ENCODE measurements at regions not wholly inside any gene's neighbourhood (a gene's known extent, or its start where the extent isn't known, plus 50 kb on each side); places are given as distances from the start of the nearest gene placed in this dataset.

DNA sequence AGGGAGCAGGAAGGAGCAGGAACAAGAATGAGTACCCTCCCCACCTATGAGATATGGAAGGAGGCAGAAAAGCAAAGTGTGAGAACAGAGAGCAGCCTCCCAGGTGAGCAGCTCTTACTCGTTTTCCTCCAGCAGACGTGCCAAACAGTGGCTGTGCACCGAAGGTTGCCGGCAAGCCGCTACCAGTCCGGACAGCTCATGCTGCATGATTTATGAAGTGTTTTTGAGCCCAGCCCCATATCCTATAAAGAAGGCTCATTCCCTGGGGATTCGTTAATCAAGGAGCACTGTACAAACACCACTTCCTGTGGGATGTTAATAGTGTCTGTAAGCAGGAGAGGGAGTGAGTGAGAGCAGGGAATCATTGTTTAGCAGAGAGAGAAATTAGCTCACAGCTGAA is 118.3 kb upstream of the FOXB1 start:
- no peak overlapping the region for H3K4me3 Mint-ChIP-seq
- no peaks in the 10 kb centered on the region for H3K9me3 ChIP-seq (ENCODE audit: control insufficient read depth, low read length, poor library complexity, severe bottlenecking)
- peaks cover 29% of the 10 kb centered on the region for H3K27me3 Mint-ChIP-seq
- DNase-seq (no peak), ATAC-seq (no peak)
- H3K36me3 Mint-ChIP-seq (ENCODE audit: low read depth) = no peaks in the 10 kb centered on the region
- H3K4me1 Mint-ChIP-seq = peaks cover 5% of the 10 kb centered on the region
- no peak overlapping the region for H3K27ac Mint-ChIP-seq

GRCh38 chr15:59879506-59880265 is 124.4 kb upstream of the FOXB1 start:
- Mint-ChIP-seq H3K27me3 (peaks cover 42% of the 10 kb centered on the region), H3K4me3 (no peak overlapping the region), H3K36me3 (ENCODE audit: low read depth) (peaks cover 2% of the 10 kb centered on the region), H3K4me1 (peaks cover 2% of the 10 kb centered on the region), H3K27ac (no peak overlapping the region)
- ATAC-seq = no peak
- no peaks in the 10 kb centered on the region for H3K9me3 ChIP-seq (ENCODE audit: control insufficient read depth, low read length, poor library complexity, severe bottlenecking)
- no peak for DNase-seq

DNA sequence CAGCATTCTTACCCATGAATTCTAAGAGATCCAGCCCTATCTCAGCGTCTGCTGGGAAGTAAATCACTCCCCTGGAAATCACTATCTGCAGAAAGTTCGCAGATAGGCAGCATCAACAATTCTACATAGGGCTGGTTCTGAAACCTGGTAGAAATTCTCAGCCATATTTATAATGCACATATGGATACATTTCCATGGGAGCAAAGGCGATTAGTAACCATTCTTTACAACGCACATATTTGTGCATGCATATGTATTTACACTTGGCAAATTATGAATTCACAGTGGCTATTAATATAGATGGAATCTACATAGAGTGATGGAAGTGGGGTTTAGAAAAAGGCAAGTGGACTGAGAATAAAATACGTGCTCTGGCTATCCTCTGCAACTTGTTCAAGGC is 128.0 kb upstream of the FOXB1 start:
- peaks cover 7% of the 10 kb centered on the region for H3K36me3 Mint-ChIP-seq (ENCODE audit: low read depth)
- DNase-seq (no peak), ATAC-seq (no peak)
- peaks cover 3% of the 10 kb centered on the region for H3K4me1 Mint-ChIP-seq
- no peak overlapping the region for H3K4me3 Mint-ChIP-seq
- H3K27me3 Mint-ChIP-seq = peaks cover 40% of the 10 kb centered on the region
- H3K9me3 ChIP-seq (ENCODE audit: control insufficient read depth, low read length, poor library complexity, severe bottlenecking) = no peaks in the 10 kb centered on the region
- no peak overlapping the region for H3K27ac Mint-ChIP-seq

DNA sequence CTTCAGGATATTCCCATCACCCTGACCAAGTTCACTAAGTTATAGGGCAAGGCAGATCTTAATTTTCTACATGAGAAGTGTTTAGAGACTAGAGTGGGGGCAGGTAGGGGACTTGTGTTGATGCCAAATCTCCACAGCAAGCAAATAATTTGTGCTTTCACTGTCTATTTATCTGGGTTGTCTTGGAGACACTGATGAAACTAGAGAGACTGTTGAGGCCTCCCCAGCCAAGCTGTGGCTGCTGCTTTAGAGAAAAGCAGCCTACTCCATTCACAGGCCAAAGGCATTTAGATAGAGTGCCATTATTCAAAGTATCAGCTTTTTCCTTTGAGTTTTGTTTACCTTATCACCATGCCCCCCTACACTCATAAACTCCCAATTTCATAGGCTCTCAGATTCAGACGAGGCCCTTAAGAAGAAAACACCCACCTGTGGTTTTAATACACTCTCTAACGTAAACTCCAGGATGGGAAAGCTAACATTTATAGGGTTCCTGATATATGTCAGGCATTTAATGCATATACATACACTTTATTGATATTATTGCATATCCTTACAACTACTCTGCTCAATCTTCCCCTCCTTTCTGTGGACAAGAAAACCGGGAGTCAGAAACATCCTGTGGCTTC is 130.4 kb upstream of the FOXB1 start:
- H3K27me3 Mint-ChIP-seq = peaks cover 29% of the 10 kb centered on the region
- no peak overlapping the region for H3K27ac Mint-ChIP-seq
- H3K9me3 ChIP-seq (ENCODE audit: control insufficient read depth, low read length, poor library complexity, severe bottlenecking) = no peaks in the 10 kb centered on the region
- H3K4me3 Mint-ChIP-seq = no peak overlapping the region
- peaks cover 7% of the 10 kb centered on the region for H3K36me3 Mint-ChIP-seq (ENCODE audit: low read depth)
- H3K4me1 Mint-ChIP-seq = peaks cover 3% of the 10 kb centered on the region
- no peak for ATAC-seq
- DNase-seq = no peak

DNA sequence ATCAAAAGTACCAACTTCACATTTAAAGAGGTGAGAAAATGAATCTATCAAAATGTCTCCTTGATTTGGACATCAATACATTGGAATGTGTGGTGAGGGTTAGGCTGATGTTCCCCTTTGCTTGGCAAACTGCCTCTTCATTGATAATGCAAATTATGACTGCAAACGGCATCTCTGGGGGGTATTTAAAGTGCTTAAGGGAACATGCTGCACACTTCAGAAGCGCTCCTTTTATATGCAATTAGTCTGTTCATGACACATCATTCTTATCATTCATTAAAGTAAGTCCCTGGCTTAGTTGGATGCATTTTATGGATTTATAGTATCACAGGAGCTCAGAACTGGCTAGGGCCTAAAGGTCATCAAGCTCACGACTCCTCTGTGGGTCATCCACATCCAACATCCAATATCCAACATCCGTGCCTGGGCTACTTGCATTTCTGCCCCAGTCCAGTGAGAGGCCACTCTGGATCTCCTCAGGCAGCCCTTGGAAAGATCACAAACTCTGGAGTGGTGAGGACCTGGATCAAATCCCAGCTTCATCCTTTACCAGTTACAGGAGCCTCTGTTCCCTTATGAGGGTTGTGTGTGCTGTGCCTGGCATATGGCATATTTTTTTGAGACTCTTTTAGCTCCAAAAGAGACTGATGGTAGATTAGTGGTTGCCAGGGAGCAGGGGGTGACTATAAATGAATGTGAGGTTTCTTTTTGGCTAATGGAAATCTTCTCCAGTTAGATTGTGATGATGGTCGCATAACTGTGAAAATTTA is 136.8 kb upstream of the FOXB1 start:
- DNase-seq (no peak), ATAC-seq (no peak)
- no peaks in the 10 kb centered on the region for H3K36me3 Mint-ChIP-seq (ENCODE audit: low read depth)
- H3K9me3 ChIP-seq (ENCODE audit: control insufficient read depth, low read length, poor library complexity, severe bottlenecking) = no peaks in the 10 kb centered on the region
- peaks cover 2% of the 10 kb centered on the region for H3K4me1 Mint-ChIP-seq
- peaks cover 26% of the 10 kb centered on the region for H3K27me3 Mint-ChIP-seq
- no peak overlapping the region for H3K4me3 Mint-ChIP-seq
- H3K27ac Mint-ChIP-seq = no peak overlapping the region

DNA sequence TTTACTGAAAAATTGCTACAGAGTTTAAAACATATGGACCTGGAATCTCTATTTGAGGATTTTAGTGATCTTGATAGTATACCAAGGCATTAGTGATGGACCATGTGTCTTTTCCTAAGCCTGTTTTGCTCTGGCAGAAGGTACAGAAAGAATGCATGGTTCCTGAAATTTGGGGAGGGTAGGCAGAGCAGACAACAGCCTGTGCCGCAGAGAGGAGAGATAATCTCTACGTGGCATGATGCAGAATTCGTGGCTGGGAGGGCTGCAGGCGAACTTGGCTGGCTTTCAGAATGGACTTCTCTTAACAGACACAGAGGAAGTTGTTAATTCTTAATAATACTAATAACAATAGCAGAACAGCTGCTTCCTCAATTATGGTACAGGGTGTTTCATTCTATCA is 137.5 kb upstream of the FOXB1 start:
- peaks cover 2% of the 10 kb centered on the region for H3K4me1 Mint-ChIP-seq
- H3K27ac Mint-ChIP-seq = no peak overlapping the region
- no peak overlapping the region for H3K4me3 Mint-ChIP-seq
- H3K27me3 Mint-ChIP-seq = peaks cover 32% of the 10 kb centered on the region
- ATAC-seq (no peak), DNase-seq (no peak)
- H3K36me3 Mint-ChIP-seq (ENCODE audit: low read depth) = no peaks in the 10 kb centered on the region
- H3K9me3 ChIP-seq (ENCODE audit: control insufficient read depth, low read length, poor library complexity, severe bottlenecking) = no peaks in the 10 kb centered on the region

GRCh38 chr15:59862191-59863155 is 141.6 kb upstream of the FOXB1 start:
- H3K9me3 ChIP-seq (ENCODE audit: control insufficient read depth, low read length, poor library complexity, severe bottlenecking) = no peaks in the 10 kb centered on the region
- ATAC-seq = no peak
- Mint-ChIP-seq H3K4me1 (no peaks in the 10 kb centered on the region), H3K27ac (no peak overlapping the region), H3K27me3 (peaks cover 36% of the 10 kb centered on the region), H3K36me3 (ENCODE audit: low read depth) (no peaks in the 10 kb centered on the region), H3K4me3 (no peak overlapping the region)
- DNase-seq = no peak

DNA sequence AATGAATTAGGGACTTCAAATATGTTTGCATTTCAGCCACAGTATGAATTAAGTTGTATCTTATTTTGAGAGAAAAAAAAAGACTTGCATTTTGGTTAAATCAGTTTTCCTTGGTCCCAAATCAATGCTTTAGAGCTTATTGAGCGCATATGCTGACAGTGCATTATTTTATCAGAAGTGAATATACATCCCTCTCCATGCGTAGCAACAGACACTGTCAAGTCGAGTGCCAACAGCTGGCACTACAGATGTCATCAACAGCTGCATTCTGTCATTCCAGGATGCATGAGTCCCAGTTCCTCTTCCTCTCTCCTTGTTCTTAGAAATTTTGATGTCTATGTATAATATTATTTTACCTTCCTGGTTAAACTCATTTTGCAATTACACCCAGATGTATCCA is 156.1 kb upstream of the FOXB1 start:
- ATAC-seq (no peak), DNase-seq (no peak)
- peaks cover 3% of the 10 kb centered on the region for H3K36me3 Mint-ChIP-seq (ENCODE audit: low read depth)
- H3K9me3 ChIP-seq (ENCODE audit: control insufficient read depth, low read length, poor library complexity, severe bottlenecking) = no peaks in the 10 kb centered on the region
- no peak overlapping the region for H3K4me3 Mint-ChIP-seq
- peaks cover 27% of the 10 kb centered on the region for H3K27me3 Mint-ChIP-seq
- H3K27ac Mint-ChIP-seq = no peak overlapping the region
- H3K4me1 Mint-ChIP-seq = peaks cover 4% of the 10 kb centered on the region

- Mint-ChIP-seq H3K27me3 (peaks cover 20% of the 10 kb centered on the region), H3K36me3 (ENCODE audit: low read depth) (peaks cover 4% of the 10 kb centered on the region), H3K27ac (no peak overlapping the region), H3K4me3 (no peak overlapping the region), H3K4me1 (peaks cover 4% of the 10 kb centered on the region)
- DNase-seq (no peak), ATAC-seq (no peak)
- no peaks in the 10 kb centered on the region for H3K9me3 ChIP-seq (ENCODE audit: control insufficient read depth, low read length, poor library complexity, severe bottlenecking)
These were observed 156.9 kb upstream of the BNIP2 start for GRCh38 chr15:59845942-59846499.

DNA sequence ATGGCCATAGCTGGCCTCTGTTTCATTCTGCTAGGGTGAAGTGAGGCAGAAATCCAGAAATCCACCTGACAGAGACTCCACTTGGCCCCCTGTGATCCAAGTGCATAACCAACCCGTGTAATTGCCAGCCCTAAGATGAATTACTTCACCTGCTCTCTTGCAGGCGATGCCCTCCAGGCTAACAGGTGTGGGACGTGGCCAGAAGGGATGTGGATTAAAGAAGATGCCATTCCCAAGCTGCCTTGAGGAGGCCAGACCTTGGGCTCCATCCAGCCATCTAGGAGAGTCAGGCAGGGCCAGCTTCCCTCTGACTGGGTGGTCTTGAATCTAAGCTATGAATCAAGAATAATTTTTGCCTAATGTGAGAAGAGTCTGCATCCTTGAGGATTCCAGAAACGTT is 154.5 kb upstream of the BNIP2 start:
- no peak for DNase-seq
- H3K4me1 Mint-ChIP-seq = peaks cover 9% of the 10 kb centered on the region
- H3K9me3 ChIP-seq (ENCODE audit: control insufficient read depth, low read length, poor library complexity, severe bottlenecking) = no peaks in the 10 kb centered on the region
- H3K27ac Mint-ChIP-seq = no peak overlapping the region
- no peak overlapping the region for H3K4me3 Mint-ChIP-seq
- ATAC-seq = no peak
- peaks cover 2% of the 10 kb centered on the region for H3K36me3 Mint-ChIP-seq (ENCODE audit: low read depth)
- H3K27me3 Mint-ChIP-seq = peaks cover 13% of the 10 kb centered on the region

- ATAC-seq = no peak
- H3K27ac Mint-ChIP-seq = no peak overlapping the region
- no peak for DNase-seq
- H3K36me3 Mint-ChIP-seq (ENCODE audit: low read depth) = peaks cover 2% of the 10 kb centered on the region
- no peak overlapping the region for H3K4me3 Mint-ChIP-seq
- peaks cover 9% of the 10 kb centered on the region for H3K27me3 Mint-ChIP-seq
- H3K4me1 Mint-ChIP-seq = peaks cover 19% of the 10 kb centered on the region
- no peaks in the 10 kb centered on the region for H3K9me3 ChIP-seq (ENCODE audit: control insufficient read depth, low read length, poor library complexity, severe bottlenecking)
These were observed 151.9 kb upstream of the BNIP2 start for GRCh38 chr15:59841036-59841435.

- Mint-ChIP-seq H3K27me3 (peaks cover 6% of the 10 kb centered on the region), H3K27ac (no peak overlapping the region), H3K4me3 (no peak overlapping the region), H3K4me1 (peaks cover 19% of the 10 kb centered on the region), H3K36me3 (ENCODE audit: low read depth) (peaks cover 2% of the 10 kb centered on the region)
- DNase-seq = no peak
- no peaks in the 10 kb centered on the region for H3K9me3 ChIP-seq (ENCODE audit: control insufficient read depth, low read length, poor library complexity, severe bottlenecking)
- ATAC-seq = no peak
These were observed 150.8 kb upstream of the BNIP2 start for GRCh38 chr15:59839906-59840305.

All from T-helper 17 cell (primary cell).